CD4-positive, alpha-beta T cell treated with Interferon alpha-2 for 1 hour (primary cell): ENCODE measurements at regions not wholly inside any gene's neighbourhood (a gene's known extent, or its start where the extent isn't known, plus 50 kb on each side); places are given as distances from the start of the nearest gene placed in this dataset.
"Not testable (repeated sequence)": the region's sequence is repeated elsewhere in the genome, so short reads cannot be mapped to it uniquely, and the experiment has no call there.

ENCODE experiments used
- DNase-seq, 2 donors: peaks; one replicate each; pipeline ENCODE4 v3.0.0-alpha.2; 2020 to 2022

DNA sequence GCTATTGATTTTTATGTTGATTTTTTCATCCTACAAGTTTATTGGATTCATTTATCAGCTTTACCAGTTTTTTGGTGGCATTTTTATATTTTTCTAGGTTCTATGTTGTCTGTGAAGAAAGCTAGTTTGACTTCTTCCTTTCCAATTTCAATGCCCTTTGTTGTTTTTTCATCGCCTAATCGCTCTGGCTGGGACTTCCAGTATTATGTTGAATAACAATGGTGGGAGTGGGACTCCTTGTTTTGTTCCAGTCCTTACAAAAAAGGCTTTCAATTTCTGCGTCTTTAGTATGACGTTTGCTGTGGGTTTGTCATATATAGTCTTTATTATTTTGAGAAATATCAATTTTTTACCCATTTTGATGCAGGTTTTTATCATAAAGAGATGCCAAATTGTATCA is 175.6 kb upstream of the CCNH start:
- DNase-seq = no peak

DNA sequence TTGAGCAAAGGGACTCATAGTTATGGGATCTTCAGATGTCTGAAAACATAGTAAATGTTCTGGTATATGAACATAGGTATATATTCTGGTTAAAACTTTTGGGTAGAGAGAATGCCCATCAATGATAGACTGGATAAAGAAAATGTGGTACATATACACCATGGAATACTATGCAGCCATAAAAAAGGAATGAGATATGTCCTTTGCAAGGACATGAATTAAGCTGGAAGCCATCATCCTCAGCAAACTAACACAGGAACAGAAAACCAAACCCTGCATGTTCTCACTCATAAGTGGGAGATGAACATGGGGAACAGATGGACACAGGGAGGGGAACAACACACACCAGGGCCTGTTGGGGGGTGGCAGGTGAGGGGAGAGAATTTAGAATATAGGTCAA is 171.0 kb upstream of the CCNH start:
- DNase-seq = not testable (repeated sequence)

DNA sequence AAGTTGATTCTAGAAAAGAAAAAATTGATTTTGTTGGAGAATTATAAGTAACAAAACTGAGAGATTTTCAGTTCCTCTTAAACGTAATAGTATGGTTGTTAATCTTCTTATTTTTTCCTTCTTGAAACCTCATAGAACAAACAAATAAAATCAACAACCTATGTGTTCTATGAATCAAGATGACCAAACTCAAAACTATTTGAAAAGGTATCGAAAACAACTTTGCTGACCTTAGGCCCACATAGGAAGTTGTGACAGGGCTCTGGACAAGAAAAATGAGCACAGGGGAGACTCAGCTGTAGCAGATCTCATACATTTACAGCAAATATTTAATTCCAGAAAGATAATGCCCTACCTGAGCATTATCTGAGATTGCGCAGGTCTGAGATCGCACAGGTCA is 169.4 kb upstream of the CCNH start:
- DNase-seq = no peak

DNA sequence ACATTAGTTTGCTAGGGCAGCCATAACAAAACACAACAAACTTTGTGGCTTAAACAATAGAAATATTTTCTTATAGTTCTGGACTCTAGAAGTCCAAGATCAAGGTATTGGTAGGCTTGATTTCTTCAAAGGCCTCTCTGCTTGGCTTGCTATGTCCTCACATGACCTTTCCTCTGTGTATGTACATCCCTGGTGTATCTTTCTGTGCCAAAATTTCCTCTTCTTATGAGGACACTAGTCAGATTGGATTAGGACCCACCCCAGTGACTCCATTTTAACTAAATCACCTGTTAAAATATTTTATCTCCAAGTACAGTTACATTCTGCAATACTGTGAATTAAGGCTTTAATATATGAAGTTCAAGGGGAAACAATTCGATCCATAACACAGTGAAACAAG is 168.9 kb upstream of the CCNH start:
- DNase-seq = no peak

DNA sequence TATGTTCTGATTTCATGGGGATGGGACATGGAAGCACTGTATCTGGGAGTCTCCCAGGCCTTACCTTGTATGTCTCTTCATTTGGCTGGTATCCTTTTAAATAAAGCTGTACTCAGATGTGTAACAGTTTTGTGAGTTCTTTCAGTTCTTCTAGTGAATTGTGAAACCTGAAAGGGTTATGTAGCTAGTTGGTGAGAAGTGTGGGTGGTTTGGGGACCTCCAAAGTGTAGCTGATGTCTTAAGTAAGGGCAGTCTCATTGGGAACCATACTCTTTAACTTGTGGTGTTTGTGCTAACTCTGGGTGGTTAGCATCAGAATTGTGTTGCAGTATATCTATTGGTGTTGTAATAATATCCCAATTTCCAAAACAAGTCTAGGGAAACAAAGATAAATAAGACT is 166.9 kb upstream of the CCNH start:
- DNase-seq = no peak

DNA sequence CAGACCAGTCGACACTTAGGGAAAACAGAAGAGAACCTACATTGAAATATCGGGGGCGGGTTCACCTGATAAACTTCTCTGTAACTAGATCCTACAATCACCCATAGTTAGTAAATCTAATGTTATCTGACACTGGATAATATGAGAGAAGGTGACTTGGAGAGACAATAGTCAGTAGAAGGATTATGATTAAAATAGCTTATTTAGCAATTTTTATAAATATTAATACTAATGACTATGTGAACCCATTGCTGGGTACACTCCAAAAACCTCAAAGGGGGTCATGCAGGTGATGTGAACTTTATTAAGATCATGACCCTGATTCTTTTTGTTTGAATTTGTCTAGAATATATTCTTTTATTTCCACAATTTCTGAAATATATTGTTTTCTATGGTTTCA is 164.1 kb upstream of the CCNH start:
- DNase-seq = no peak

DNA sequence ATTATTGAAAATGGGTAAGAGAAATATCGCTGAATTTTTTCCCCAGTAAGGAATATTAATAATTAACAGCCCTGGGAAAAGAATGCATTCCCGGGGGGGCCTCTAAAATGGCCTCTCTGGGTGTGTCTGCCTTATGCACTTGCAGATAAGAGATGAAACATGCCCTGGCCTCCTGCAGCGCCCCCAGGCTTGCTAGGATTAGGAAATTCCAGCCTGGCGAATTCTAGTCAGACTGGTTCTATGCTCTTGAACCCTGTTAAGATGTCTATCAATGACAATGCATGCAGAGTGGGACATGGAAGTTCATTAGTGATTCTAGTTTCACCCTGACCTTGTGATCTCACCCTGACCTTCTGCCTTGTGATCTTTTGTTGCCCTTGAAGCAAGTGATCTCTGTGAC is 163.6 kb upstream of the CCNH start:
- not testable (repeated sequence) for DNase-seq

DNA sequence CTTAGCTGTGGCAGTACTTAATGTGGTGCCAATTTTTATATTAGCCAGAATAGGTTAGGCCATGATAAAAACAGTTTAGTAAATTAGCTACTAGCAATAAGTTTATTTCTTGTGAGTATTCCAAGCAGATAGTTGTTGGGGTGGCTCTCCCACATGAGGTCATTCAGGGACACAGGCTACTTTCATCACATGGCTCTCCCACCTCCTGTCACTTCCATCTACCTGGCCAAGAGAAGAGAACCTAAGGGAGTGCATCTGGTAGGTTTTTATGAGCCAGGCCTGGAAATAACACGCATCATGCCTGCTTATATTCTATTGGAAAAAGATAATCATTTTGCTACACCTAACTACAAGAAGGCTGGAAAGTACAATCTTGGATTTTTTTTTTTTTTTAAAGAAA is 161.4 kb upstream of the CCNH start:
- DNase-seq = no peak

DNA sequence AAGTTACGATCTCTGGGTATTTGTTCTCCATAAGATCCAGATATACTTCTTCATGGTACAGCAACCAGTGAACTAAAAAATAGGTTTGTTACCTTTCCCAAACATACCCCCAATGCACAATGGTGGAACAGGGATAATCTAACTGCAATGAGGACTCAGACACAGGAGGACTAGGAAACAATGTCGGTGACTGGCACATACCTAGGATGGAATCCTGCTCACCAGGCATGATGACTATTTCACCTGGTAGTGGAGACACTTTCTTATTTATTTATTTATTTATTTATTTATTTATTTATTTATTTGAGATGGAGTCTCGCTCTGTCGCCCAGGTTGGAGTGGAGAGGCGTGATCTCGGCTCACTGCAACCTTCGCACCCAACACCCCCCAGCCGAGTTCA is 159.9 kb upstream of the CCNH start:
- DNase-seq = no peak

DNA sequence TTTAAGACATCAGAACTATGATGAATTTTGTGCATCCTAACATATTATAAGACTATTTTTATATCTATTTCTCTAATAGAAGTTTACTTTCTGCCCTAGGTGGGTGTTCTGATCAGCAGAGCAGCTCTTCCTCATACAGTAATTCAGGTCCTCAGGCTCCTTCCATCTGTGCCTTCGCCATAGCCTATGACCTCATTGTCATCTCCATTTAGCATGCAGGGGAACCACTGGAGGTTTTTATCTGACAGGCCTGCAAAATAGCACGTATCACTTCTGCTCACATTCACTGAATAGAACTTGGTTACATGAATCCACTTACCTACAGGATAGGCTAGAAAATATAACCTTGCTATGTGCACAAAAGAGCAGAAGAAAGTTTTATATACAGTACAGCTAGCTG is 159.4 kb upstream of the CCNH start:
- no peak for DNase-seq

DNA sequence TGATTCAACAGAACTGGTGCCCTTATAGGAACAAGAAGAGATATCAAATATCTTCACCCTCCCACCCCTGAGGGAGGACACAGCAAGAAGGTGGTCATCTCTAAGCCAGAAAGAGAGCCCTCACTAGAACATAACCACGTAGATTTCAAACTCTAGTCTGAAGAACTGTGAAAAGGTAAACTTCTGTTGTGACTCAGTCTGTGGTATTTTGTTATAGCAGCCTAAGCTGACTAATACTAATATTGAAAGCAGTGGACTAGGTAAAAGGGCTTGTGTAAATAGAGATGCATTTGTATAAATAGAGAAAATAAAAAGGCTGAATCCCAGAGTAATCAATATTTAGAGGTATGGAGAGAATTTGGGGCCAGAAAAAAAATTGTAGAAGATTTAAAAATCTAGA is 157.6 kb upstream of the CCNH start:
- no peak for DNase-seq

DNA sequence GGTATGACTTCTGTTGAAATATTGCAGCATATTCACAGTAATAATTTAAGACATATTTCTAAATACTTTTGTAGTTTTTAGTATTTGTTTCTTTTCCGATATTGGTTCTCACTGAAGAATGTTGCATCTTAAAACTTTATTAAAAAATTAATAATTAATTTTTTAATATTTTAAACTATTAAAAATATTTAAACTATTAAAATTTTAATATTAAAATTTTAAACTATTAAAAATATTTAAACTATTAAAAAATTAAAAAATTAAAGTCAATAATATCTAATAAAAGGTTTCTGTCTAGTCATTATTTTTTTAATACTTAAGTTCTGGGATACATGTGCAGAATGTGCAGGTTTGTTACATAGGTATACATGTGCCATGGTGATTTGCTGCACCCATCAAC is 149.3 kb upstream of the CCNH start:
- DNase-seq = no peak

DNA sequence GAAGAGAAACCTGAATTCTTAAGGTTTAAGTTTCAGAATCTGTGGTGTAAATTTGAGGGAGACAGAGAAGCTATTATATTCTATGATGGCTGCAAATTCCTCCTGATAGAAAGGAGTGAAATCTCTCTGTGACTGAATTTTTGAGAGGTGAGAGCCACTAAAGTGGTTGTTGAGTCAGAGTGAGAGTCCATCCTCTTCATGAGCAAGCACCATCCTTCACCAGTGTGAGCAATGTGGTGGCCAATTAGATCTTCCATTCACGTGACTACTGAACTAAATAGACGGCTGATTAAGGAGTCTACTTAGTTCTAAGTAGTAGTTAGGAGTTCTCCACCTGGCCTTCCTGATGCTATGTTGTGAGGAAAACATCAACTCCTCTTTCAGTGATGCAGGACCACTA is 147.8 kb upstream of the CCNH start:
- no peak for DNase-seq

DNA sequence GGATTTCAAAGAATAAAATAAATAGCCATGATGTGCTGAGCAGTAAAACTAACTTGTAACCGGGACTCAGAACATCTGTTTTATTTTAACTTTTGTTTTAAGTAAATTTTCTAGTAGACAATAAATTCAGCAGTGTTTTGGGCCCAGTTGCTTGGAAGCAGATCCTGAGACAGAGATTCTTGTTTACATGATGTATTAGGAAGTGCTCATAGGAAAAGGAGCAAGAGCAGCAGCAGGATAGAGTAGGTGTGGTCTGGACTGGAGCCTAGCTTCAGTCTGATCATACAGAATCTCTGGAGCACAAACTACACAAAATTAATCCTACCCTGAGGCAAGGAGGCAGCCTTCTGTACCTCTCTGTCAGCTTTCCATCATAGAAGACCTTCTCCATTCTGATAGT is 139.2 kb upstream of the CCNH start:
- no peak for DNase-seq

DNA sequence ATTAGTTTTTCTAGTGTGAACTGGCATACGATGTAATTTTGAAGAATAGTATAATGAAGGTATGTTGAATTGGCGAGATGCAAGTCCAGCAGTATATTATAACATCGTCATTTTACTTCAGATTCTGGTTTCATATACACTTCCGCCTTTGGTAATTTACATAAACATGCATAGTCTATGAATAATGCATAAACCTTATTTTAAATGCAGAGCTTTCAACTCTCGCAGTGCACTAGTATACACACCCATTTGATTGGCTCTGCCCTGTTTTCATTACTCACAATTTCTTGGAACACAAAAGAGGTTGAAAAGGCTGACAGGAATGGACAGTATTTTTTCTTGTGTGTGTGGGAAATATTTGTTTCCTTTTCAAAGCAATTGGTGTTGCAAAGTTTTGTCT is 128.9 kb upstream of the CCNH start:
- no peak for DNase-seq

DNA sequence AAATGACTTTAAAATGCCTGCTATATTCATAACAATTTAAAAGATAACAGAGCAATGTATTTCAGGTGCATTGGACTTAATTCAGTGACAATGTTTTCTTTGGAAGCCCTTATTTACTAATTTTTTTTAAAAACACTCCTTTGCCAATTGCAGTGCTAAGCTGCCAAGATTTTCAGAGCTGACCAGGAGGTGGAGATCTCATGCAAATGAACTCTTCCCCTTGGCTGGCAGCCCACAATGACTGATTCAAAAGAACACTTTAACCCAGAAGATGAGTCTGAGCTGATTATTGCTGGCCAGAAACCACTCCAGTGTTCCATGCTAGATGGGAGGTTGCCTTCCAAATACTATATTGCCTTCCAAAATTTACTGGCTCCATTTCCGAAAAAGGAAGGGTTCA is 128.3 kb upstream of the CCNH start:
- no peak for DNase-seq

DNA sequence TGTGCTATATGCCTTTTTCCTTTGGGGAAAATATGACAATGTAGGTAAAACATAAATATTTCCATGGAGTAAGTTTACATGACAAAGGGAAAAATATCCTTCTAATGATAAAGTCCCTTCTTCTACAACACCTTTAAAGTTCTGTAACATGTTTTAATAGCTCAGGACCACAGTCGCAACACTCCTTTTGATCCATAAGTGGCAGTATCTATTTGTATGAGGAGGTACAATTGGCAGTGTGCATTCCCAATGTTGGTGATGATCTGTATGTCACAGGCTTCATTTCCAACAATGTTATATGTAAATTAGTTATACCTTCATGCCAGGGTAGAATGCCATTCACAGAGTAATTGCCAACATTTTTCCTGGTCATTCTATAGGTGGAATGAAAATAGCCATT is 127.1 kb upstream of the CCNH start:
- DNase-seq = no peak

DNA sequence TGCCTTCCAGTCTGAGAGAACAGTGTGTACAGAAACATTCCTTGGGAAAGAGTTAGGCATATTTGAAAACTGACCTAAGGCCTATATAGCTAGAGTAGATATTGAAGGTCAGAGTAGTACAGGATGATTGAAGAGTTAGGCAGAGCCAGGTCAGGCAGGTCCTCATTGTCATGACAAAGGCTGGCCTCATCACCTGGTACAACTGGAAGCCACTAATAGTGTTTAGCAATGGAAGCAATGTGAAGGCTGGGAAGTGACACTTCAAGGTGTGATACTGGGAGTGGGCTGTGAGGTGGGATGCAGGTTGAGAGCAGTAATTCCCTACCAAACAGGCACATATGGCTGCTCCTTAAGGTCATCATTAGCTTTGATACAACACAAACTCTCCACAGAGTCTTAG is 123.6 kb upstream of the CCNH start:
- no peak for DNase-seq

DNA sequence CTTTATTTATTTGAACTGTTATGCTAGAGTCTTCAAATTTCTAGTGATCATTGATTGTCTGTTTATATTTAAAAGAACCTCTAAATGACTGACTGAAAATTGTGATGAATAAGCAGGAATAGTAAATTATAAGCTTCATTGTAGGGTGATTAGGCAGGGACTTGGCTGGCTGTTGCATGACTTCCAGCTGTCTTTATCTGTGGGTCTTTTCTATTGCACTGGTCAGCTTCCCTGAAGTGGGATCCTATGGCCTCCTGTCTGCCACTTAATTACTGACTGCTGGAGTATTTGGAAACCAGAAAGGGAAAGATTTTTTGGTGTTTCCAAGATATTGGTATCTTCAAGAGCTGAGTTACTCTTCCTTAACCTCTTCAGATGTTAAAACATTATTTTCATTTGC is 123.0 kb upstream of the CCNH start:
- no peak for DNase-seq

DNA sequence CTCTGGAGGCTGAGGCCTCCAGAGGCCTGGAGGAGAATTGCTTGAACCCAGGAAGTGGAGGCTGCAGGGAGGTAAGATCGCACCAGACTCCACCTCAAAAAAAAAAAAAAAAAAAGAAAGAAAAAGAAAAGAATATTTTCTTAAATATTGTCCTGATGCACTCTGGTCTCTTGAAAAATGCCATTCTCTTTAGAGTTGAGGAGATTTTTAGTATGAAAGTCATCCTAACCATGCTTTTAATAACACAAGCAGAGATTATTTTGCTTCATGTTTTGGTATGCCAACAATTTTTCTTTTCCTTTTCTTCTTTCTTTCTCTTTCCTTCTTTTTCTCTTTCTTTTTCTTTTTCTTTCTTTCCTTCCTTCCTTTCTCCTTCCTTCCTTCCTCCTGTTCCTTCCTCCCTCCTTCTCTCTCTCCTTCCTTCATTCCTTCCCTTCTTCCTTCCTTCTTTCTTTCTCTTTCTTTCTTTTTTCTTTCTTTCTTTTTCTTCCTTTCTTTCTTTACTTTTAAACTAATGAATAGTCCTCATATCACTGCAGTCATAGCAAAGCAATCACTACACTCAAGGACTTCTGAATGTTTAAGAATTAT is 116.9 kb upstream of the CCNH start:
- no peak for DNase-seq

DNA sequence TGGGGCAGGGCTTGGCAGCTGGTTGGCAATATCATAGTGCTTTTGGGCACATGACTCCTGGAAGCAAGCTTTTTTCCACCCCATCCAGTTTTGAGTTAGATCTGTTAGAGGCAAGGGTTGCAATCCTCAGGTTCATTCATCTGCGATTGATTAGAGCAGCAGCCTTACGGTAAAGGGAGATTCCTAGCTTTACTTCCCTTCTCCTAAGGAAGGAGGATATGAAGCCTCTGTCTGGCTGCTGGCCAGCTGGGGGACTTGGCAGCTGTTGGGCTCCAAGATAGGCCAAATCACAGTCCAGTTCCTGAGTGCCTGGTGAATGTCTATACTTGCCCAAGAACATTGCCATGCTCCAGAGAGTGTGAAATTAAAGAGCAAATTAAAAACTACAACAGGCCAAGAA is 113.4 kb upstream of the CCNH start:
- no peak for DNase-seq

DNA sequence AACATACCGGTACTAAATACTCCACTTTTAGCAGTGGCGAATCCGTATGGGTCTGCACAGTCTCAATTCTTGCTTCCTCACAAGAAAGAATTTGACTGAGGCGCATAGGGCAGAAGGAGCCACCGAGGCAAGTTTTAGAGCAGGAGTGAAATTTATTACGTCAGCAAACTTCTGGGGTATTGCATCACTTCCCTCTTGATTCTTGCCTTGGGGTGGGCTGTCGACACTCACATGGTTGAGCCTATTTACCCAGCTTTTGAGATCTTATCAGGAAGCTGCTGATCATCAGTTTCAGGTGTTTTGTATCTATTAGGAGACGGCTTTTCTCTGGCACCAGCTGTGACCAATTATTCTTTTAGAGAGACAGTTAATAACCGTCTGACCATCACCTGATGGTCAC is 111.5 kb upstream of the CCNH start:
- DNase-seq = no peak

DNA sequence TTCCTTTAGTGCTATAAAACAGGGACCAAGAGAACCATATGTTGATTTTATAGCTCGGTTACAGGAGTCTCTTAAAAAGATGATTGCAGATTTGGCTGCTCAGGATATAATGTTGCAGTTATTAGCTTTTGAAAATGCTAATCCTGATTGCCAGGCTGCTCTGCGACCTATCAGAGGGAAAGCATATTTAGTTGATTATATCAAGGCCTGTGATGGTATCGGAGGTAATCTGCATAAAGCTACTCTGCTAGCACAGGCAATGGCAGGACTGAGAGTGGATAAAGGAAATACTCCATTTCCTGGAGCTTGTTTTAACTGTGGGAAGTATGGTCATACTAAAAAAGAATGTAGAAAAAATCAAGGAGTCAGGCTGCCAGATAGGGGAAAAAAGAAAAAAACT is 99.0 kb upstream of the CCNH start:
- DNase-seq = not testable (repeated sequence)

DNA sequence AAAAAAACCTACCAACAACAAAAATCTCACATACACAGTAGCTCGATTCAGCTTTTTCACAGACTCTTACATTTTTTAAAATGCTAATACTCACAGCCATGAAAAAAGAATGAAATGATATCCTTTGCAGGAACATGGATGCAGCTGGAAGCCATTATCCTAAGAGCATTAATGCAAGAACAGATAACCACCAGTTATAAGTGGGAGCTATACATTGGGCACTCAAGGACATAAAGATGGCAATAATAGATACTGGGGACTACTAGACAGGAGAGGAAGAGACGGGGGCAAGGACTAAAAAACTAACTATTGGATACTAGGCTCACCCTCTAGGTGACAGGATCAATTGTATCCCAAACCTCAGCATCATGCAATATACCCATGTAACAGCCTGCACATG is 90.3 kb upstream of the CCNH start:
- no peak for DNase-seq

DNA sequence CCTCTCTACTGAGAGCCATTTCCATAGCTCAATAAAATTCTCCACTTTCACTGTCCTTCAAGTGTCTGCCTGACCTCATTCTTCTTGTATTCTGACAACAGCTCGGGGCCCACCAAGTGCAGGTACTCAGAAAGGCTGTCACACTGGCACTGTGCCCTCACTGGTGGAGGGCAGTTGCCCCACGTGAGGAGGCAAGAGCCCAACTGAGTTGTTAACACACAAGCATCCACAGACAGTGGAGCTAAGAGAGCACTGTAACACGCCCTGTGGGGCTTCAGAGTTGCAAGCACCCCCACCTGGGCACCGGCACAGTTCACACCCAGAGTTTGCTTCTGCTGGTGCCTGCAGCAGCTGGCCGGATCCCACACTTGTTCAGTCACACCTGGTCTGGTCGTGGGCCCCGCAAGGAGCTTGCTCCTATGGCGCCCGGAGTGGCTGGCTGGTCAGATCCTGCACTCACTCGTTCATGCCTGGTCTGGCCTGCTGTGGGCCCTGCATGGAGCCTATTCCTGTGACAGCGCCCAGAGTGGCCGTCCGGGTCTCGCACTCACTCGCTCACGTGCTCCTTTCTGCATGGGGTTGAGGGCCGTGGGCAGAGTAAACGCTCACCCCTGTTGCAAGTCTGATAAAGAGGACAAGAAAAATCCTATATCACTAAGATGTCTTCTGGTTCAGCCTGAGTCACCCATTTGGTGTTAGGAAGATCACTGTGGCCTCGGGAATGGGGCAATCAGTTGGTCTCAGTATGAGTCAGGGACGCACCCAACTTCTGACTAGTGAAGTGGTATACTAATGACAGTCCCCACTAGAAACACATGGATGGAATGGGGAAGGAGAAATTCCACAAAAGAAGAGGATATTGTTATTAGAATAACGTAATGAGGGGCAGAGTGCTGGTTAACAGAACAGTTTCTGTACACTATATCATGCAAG is 87.0 kb upstream of the CCNH start:
- DNase-seq = no peak
